H1 (cell line): ENCODE measurements at regions not wholly inside any gene's neighbourhood (a gene's known extent, or its start where the extent isn't known, plus 50 kb on each side); places are given as distances from the start of the nearest gene placed in this dataset.

Source experiments
- CTCF ChIA-PET: fragments of 300-600 bp; sonication (Branson Sonifier 250); formaldehyde crosslinking; loops from one replicate; lab custom pipeline; 2021; ENCODE audit not compliant: partially characterized antibody; lab: Charles Lee
- POLR2A ChIA-PET: fragments of 300-600 bp; sonication (Branson Sonifier 250); formaldehyde crosslinking; loops from one replicate; lab custom pipeline; 2021; ENCODE audit warnings: inconsistent platforms; ENCODE audit not compliant: partially characterized antibody; lab: Charles Lee
- DNase-seq, 2 experiments: peaks; one replicate each; pipeline versions ENCODE4 v3.0.0 to v3.0.0-alpha.2; 2010 to 2022; ENCODE audit warnings: low spot score in 2 of 2, low read depth in 1 of 2, mixed read lengths in 1 of 2
- FAIRE-seq: peaks from 2 replicates; lab custom pipeline; 2011; peaks lifted over from hg19 to GRCh38; lab: Jason Lieb, UNC
- H2AFZ ChIP-seq: 2 replicates; pipeline ENCODE4 v1.8.1; 2012; ENCODE audit warnings: low read length, inconsistent platforms
- H2AK5ac ChIP-seq: 2 replicates; pipeline ENCODE4 v1.6.1; 2013; ENCODE audit warnings: low read depth, low read length
- H2BK120ac ChIP-seq: replicated peaks from 2 replicates; pipeline ENCODE3; 2013; ENCODE audit warnings: low read depth, low read length, inconsistent platforms
- H2BK12ac ChIP-seq: 2 replicates; pipeline ENCODE4 v1.6.1; 2013; ENCODE audit warnings: low read depth, low read length
- H2BK15ac ChIP-seq: 2 replicates; pipeline ENCODE4 v1.6.1; 2013; ENCODE audit warnings: low read length
- H2BK20ac ChIP-seq: 2 replicates; pipeline ENCODE4 v1.6.1; 2013; ENCODE audit warnings: low read length
- H2BK5ac ChIP-seq: 2 replicates; pipeline ENCODE4 v1.6.1; 2013; ENCODE audit warnings: low read depth, low read length
- H3K14ac ChIP-seq: 2 replicates; pipeline ENCODE4 v1.6.1; 2013; ENCODE audit warnings: inconsistent platforms; ENCODE audit not compliant: insufficient read length
- H3K18ac ChIP-seq: 2 replicates; pipeline ENCODE4 v1.6.1; 2013; ENCODE audit warnings: low read length; ENCODE audit errors: extremely low read depth
- H3K23ac ChIP-seq: 2 replicates; pipeline ENCODE4 v1.6.1; 2013; ENCODE audit warnings: inconsistent platforms; ENCODE audit not compliant: insufficient read length
- H3K23me2 ChIP-seq: 2 replicates; pipeline ENCODE4 v1.6.1; 2013; ENCODE audit warnings: low read depth, low read length
- H3K27ac ChIP-seq: 2 replicates; pipeline ENCODE4 v1.6.1; 2011; ENCODE audit warnings: low read depth, low read length, inconsistent platforms
- H3K27me3 ChIP-seq, 4 experiments: replicated peaks in 1 of 4; 1 replicate in 1 of 4; 2 replicates in 3 of 4; pipeline versions ENCODE4 v1.6.1 to v1.8.1; 2011 to 2013; ENCODE audit warnings: low read length in 3 of 4, mild to moderate bottlenecking in 3 of 4, inconsistent platforms in 2 of 4, mixed read lengths in 2 of 4, moderate library complexity in 1 of 4; ENCODE audit not compliant: control insufficient read depth in 3 of 4, insufficient read depth in 3 of 4; ENCODE audit errors: extremely low read depth in 1 of 4
- H3K36me3 ChIP-seq, 4 experiments: 2 replicates each; pipeline versions ENCODE4 v1.6.1 to v1.8.1; 2011 to 2013; ENCODE audit warnings: mild to moderate bottlenecking in 4 of 4, low read length in 3 of 4, moderate library complexity in 2 of 4, control low read depth in 1 of 4, inconsistent platforms in 1 of 4; ENCODE audit not compliant: insufficient read depth in 4 of 4, control insufficient read depth in 2 of 4
- H3K4ac ChIP-seq: replicated peaks from 2 replicates; pipeline ENCODE3; 2013; ENCODE audit warnings: low read length, low read depth, mixed read lengths, inconsistent platforms; ENCODE audit not compliant: insufficient read length
- H3K4me1 ChIP-seq, 4 experiments: replicated peaks in 1 of 4; 1 replicate in 1 of 4; 2 replicates in 3 of 4; pipeline versions ENCODE4 v1.6.1 to v1.8.1; 2011 to 2013; ENCODE audit warnings: low read length in 3 of 4, inconsistent platforms in 2 of 4, mixed read lengths in 1 of 4; ENCODE audit not compliant: insufficient read depth in 4 of 4, control insufficient read depth in 3 of 4
- H3K4me2 ChIP-seq, 2 experiments: 2 replicates each; pipeline versions ENCODE4 v1.6.1 to v1.8.1; 2011 to 2013; ENCODE audit warnings: low read depth in 2 of 2, low read length in 2 of 2, control low read depth in 1 of 2, inconsistent platforms in 1 of 2, mild to moderate bottlenecking in 1 of 2; ENCODE audit not compliant: insufficient read depth in 1 of 2
- H3K4me3 ChIP-seq, 4 experiments: fragments of 200-600, 300-600 bp in 1 of 4; sonication (generic), shearing (Covaris generic), sonication (Bioruptor Twin) in 1 of 4; 2 replicates each; pipeline versions ENCODE4 v1.5.1 to v1.8.1; 2011 to 2016; ENCODE audit warnings: low read length in 4 of 4, low read depth in 3 of 4, control low read depth in 2 of 4, inconsistent platforms in 2 of 4, mild to moderate bottlenecking in 2 of 4, mixed read lengths in 1 of 4, moderate library complexity in 1 of 4; ENCODE audit not compliant: insufficient read depth in 2 of 4; ENCODE audit errors: extremely low read depth in 1 of 4
- H3K56ac ChIP-seq: replicated peaks from 2 replicates; pipeline ENCODE3; 2013; ENCODE audit warnings: low read depth, mild to moderate bottlenecking, mixed read lengths, low read length, inconsistent platforms; ENCODE audit not compliant: insufficient read length
- H3K79me1 ChIP-seq: 2 replicates; pipeline ENCODE4 v1.6.1; 2013; ENCODE audit warnings: low read depth, low read length, control low read depth
- H3K79me2 ChIP-seq, 2 experiments: 2 replicates each; pipeline versions ENCODE4 v1.6.1 to v1.8.1; 2012 to 2013; ENCODE audit warnings: low read length in 2 of 2, mild to moderate bottlenecking in 2 of 2, inconsistent platforms in 1 of 2; ENCODE audit not compliant: insufficient read depth in 2 of 2, control insufficient read depth in 1 of 2
- H3K9ac ChIP-seq, 4 experiments: replicated peaks in 1 of 4; 1 replicate in 1 of 4; 2 replicates in 3 of 4; pipeline versions ENCODE4 v1.6.1 to v1.8.1; 2011 to 2013; ENCODE audit warnings: low read depth in 3 of 4, low read length in 3 of 4, control low read depth in 2 of 4, mild to moderate bottlenecking in 2 of 4, moderate library complexity in 2 of 4, inconsistent platforms in 1 of 4; ENCODE audit errors: extremely low read depth in 1 of 4
- H3K9me3 ChIP-seq, 2 experiments: 2 replicates each; pipeline versions ENCODE4 v1.6.1 to v1.8.1; 2012 to 2013; ENCODE audit warnings: mild to moderate bottlenecking in 2 of 2, moderate library complexity in 2 of 2, control low read depth in 1 of 2, inconsistent platforms in 1 of 2, low read depth in 1 of 2, low read length in 1 of 2, mixed read lengths in 1 of 2; ENCODE audit not compliant: insufficient read depth in 2 of 2
- H4K20me1 ChIP-seq, 2 experiments: replicated peaks in 1 of 2; 2 replicates each; pipeline versions ENCODE3 to v1.8.1; 2011 to 2013; ENCODE audit warnings: inconsistent platforms in 2 of 2, low read length in 2 of 2, mild to moderate bottlenecking in 1 of 2; ENCODE audit not compliant: insufficient read depth in 2 of 2, control insufficient read depth in 1 of 2
- H4K5ac ChIP-seq: 2 replicates; pipeline ENCODE4 v1.6.1; 2013; ENCODE audit warnings: low read length, low read depth, mixed read lengths, inconsistent platforms; ENCODE audit not compliant: insufficient read length
- H4K8ac ChIP-seq: 2 replicates; pipeline ENCODE4 v1.8.0; 2013; ENCODE audit warnings: mild to moderate bottlenecking, moderate library complexity, low read length, inconsistent platforms; ENCODE audit not compliant: insufficient read depth; ENCODE audit errors: extremely low read depth
- H4K91ac ChIP-seq: replicated peaks from 2 replicates; pipeline ENCODE3; 2013; ENCODE audit warnings: low read length, mixed read lengths, inconsistent platforms; ENCODE audit not compliant: insufficient read length
- BRCA1 ChIP-seq: IDR thresholded peaks from 2 replicates; pipeline ENCODE4 v1.6.1; 2012; ENCODE audit warnings: low read depth, low read length, improper control_type of control experiment
- CBX5 ChIP-seq: fragments of 300-800, 300-1000 bp; sonication (generic); IDR thresholded peaks from 2 replicates; pipeline ENCODE4 v1.7.1; 2016; ENCODE audit warnings: antibody characterized with exemption, low read length, low read depth
- EP300 ChIP-seq, 2 experiments: IDR thresholded peaks; 1 replicate in 1 of 2; 2 replicates in 1 of 2; pipeline ENCODE4 v1.6.1; 2011 to 2012; ENCODE audit warnings: low read depth in 2 of 2, low read length in 2 of 2, mild to moderate bottlenecking in 2 of 2, borderline replicate concordance in 1 of 2, inconsistent platforms in 1 of 2, moderate library complexity in 1 of 2
- RAD21 ChIP-seq, 2 experiments: IDR thresholded peaks in 1 of 2; conservative IDR thresholded peaks in 1 of 2; 2 replicates each; pipeline ENCODE4 v1.6.1; 2011; ENCODE audit warnings: low read depth in 2 of 2, low read length in 2 of 2, improper control_type of control experiment in 1 of 2, inconsistent platforms in 1 of 2, mild to moderate bottlenecking in 1 of 2, moderate library complexity in 1 of 2
- SAP30 ChIP-seq: fragments of 300-600 bp; sonication (generic); IDR thresholded peaks from 2 replicates; pipeline ENCODE4 v1.7.1; 2012; ENCODE audit warnings: low read length, moderate library complexity, mild to moderate bottlenecking, inconsistent platforms; ENCODE audit not compliant: insufficient read depth, insufficient replicate concordance
- WGBS, 2 experiments: shearing (Covaris generic) in 1 of 2; methylation state at CpG; one replicate each; pipeline versions ENCODE4 v1.1.6 to v1.1.7; 2013 to 2015; ENCODE audit warnings: low lambda C conversion rate in 2 of 2, mixed read lengths in 2 of 2, inconsistent platforms in 1 of 2, low coverage in 1 of 2, missing lambda C conversion rate in 1 of 2; ENCODE audit not compliant: insufficient replicate concordance in 2 of 2, insufficient coverage in 1 of 2, insufficient read length in 1 of 2; ENCODE audit errors: extremely low coverage in 1 of 2, missing lambda C conversion rate in 1 of 2; 5-methylcytosine and 5-hydroxymethylcytosine counted together
- TF ChIP-seq, protein P1 (sequence below), 3 experiments: IDR thresholded peaks; 1 replicate in 2 of 3; 2 replicates in 1 of 3; pipeline versions ENCODE4 v1.5.1 to v1.6.1; 2011; ENCODE audit warnings: low read length in 3 of 3, mild to moderate bottlenecking in 3 of 3, inconsistent platforms in 2 of 3, low read depth in 1 of 3, moderate library complexity in 1 of 3; ENCODE audit not compliant: insufficient read depth in 1 of 3; ENCODE audit errors: control extremely low read depth in 1 of 3
- TF ChIP-seq, protein P2 (sequence below): IDR thresholded peaks from 2 replicates; pipeline ENCODE4 v1.6.1; 2011; ENCODE audit warnings: low read length, improper control_type of control experiment

DNA sequence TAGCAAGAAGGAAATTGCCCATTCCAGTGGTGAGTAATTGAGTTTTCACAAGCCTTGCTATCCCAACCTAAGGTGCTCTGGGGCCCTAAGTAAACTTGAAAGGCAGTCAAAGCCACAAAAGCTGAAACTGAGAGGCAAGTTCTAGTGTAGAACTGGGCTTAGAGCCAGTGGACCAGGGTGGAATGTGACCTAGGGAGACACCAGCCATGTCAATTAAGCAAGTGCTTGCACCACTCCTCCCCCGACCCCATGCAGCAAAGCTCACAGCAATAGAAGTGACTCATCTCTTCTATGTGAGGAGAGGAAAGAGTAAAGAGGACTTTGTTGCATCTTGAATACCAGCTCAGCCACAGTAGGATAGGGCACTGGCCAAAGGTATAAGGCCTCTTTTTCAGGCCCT lies 486.1 kb upstream of the POU3F4 start:
- ChIA-PET CTCF (no interaction called here), POLR2A (no interaction called here)
- Histone ChIP-seq H4K5ac (no peak overlapping the region), H3K79me1 (no peaks in the 10 kb centered on the region), H3K23me2 (no peaks in the 10 kb centered on the region), H2AFZ (no peak overlapping the region; the same call in 1 of the 2 replicates), H3K56ac (no peak overlapping the region), H2BK12ac (no peak overlapping the region), H3K27ac (no peak overlapping the region), H4K20me1 (no peaks in the 10 kb centered on the region), H3K4me1 (no peaks in the 10 kb centered on the region), H4K91ac (no peak overlapping the region), H3K4me3 (no peak overlapping the region), H2AK5ac (no peak overlapping the region), H3K4ac (no peak overlapping the region), H3K4me2 (no peak overlapping the region), H3K79me2 (no peaks in the 10 kb centered on the region), H2BK20ac (no peak overlapping the region), H3K14ac (no peak overlapping the region), H3K9me3 (no peaks in the 10 kb centered on the region), H4K8ac (no peak overlapping the region), H3K9ac (no peak overlapping the region), H3K23ac (no peak overlapping the region), H3K36me3 (no peaks in the 10 kb centered on the region), H2BK5ac (no peak overlapping the region), H2BK120ac (no peak overlapping the region), H3K27me3 (no peaks in the 10 kb centered on the region), H2BK15ac (no peak overlapping the region), H3K18ac (no peak overlapping the region)
- DNase-seq: peak in 1 of 2 experiments; percentile 1
- 71% methylated on average over 1 of the region's 1 CpG; no CpG with 5 or more reads in 1 of the 2 experiments for WGBS, 2 experiments
- FAIRE-seq: no peak
- TF ChIP-seq, protein P1, sequence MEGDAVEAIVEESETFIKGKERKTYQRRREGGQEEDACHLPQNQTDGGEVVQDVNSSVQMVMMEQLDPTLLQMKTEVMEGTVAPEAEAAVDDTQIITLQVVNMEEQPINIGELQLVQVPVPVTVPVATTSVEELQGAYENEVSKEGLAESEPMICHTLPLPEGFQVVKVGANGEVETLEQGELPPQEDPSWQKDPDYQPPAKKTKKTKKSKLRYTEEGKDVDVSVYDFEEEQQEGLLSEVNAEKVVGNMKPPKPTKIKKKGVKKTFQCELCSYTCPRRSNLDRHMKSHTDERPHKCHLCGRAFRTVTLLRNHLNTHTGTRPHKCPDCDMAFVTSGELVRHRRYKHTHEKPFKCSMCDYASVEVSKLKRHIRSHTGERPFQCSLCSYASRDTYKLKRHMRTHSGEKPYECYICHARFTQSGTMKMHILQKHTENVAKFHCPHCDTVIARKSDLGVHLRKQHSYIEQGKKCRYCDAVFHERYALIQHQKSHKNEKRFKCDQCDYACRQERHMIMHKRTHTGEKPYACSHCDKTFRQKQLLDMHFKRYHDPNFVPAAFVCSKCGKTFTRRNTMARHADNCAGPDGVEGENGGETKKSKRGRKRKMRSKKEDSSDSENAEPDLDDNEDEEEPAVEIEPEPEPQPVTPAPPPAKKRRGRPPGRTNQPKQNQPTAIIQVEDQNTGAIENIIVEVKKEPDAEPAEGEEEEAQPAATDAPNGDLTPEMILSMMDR (IDR thresholded peaks at IDR 0.05; ENCODE audit: control extremely low read depth in 1 of 3, insufficient read depth in 1 of 3, low read depth in 1 of 3, low read length in 3 of 3): no peak
- TF ChIP-seq, protein P2, sequence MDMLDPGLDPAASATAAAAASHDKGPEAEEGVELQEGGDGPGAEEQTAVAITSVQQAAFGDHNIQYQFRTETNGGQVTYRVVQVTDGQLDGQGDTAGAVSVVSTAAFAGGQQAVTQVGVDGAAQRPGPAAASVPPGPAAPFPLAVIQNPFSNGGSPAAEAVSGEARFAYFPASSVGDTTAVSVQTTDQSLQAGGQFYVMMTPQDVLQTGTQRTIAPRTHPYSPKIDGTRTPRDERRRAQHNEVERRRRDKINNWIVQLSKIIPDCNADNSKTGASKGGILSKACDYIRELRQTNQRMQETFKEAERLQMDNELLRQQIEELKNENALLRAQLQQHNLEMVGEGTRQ: no peak
- no peak for TF ChIP-seq RAD21 (IDR thresholded peaks at IDR 0.05 in 1 of 2, conservative IDR thresholded peaks at IDR 0.05 in 1 of 2; ENCODE audit: low read depth in 2 of 2, low read length in 2 of 2)
- no peak for TF ChIP-seq EP300 (IDR thresholded peaks at IDR 0.05; ENCODE audit: borderline replicate concordance in 1 of 2, low read depth in 2 of 2, low read length in 2 of 2)
- no peak for TF ChIP-seq CBX5
- TF ChIP-seq SAP30: no peak
- no peak for TF ChIP-seq BRCA1
